WTC11 (cell line): ENCODE measurements at regions not wholly inside any gene's neighbourhood (a gene's known extent, or its start where the extent isn't known, plus 50 kb on each side); places are given as distances from the start of the nearest gene placed in this dataset.

ENCODE experiments used
- ATAC-seq: fragments of 200-7000 bp; cut with Tn5 transposase; 2 replicates; pipeline ENCODE4 v1.10.0; 2021; ENCODE audit warnings: mild to moderate bottlenecking, moderate library complexity
- CTCF ChIA-PET: fragments of 300-600 bp; sonication (Branson Sonifier 250); formaldehyde crosslinking; loops from one replicate; lab custom pipeline; 2021; ENCODE audit warnings: antibody characterized with exemption; lab: Charles Lee
- POLR2A ChIA-PET: fragments of 350-600 bp; sonication (Branson Sonifier 250); formaldehyde crosslinking; loops from one replicate; lab custom pipeline; 2021; ENCODE audit warnings: antibody characterized with exemption; lab: Charles Lee
- DNase-seq: peaks from one replicate; pipeline ENCODE4 v3.0.0; 2021; ENCODE audit warnings: low spot score
- H3K27ac Mint-ChIP-seq: 2 replicates; pipeline ENCODE4 v1.8.0; 2021; ENCODE audit warnings: mixed read lengths
- H3K27me3 Mint-ChIP-seq: 2 replicates; pipeline ENCODE4 v1.8.0; 2021; ENCODE audit warnings: low read depth, mild to moderate bottlenecking, moderate library complexity, mixed read lengths
- H3K36me3 Mint-ChIP-seq: 2 replicates; pipeline ENCODE4 v1.8.0; 2021; ENCODE audit warnings: mixed read lengths
- H3K4me1 Mint-ChIP-seq: 2 replicates; pipeline ENCODE4 v1.8.0; 2022; ENCODE audit warnings: mixed read lengths
- H3K4me3 Mint-ChIP-seq: 2 replicates; pipeline ENCODE4 v1.8.0; 2021; ENCODE audit warnings: mild to moderate bottlenecking, moderate library complexity, mixed read lengths
- H3K9me3 Mint-ChIP-seq: 2 replicates; pipeline ENCODE4 v1.8.0; 2021; ENCODE audit warnings: mixed read lengths
- ATF3 ChIP-seq: sonication (generic); formaldehyde crosslinking; conservative IDR thresholded peaks from 2 replicates; pipeline ENCODE4 v1.8.1; 2022; ENCODE audit warnings: mild to moderate bottlenecking, missing genetic modification reagents
- ATF6 ChIP-seq: sonication (generic); formaldehyde crosslinking; IDR thresholded peaks from 2 replicates; pipeline ENCODE4 v1.8.1; 2023; ENCODE audit warnings: mild to moderate bottlenecking, missing genetic modification reagents
- CBFB ChIP-seq: sonication (generic); formaldehyde crosslinking; IDR thresholded peaks from 2 replicates; pipeline ENCODE4 v1.8.1; 2022; ENCODE audit warnings: mild to moderate bottlenecking, low read depth, missing genetic modification reagents
- E2F5 ChIP-seq: sonication (generic); formaldehyde crosslinking; IDR thresholded peaks from 2 replicates; pipeline ENCODE4 v1.8.1; 2022; ENCODE audit warnings: mild to moderate bottlenecking, moderate library complexity, missing genetic modification reagents
- FOXJ3 ChIP-seq: sonication (generic); formaldehyde crosslinking; IDR thresholded peaks from 2 replicates; pipeline ENCODE4 v1.9.0; 2021; ENCODE audit warnings: missing genetic modification reagents, mild to moderate bottlenecking, borderline replicate concordance
- FOXP1 ChIP-seq: sonication (generic); formaldehyde crosslinking; IDR thresholded peaks from 2 replicates; pipeline ENCODE4 v1.8.0; 2022; ENCODE audit warnings: missing genetic modification reagents, mild to moderate bottlenecking, moderate library complexity, borderline replicate concordance
- MAX ChIP-seq: sonication (generic); formaldehyde crosslinking; IDR thresholded peaks from 2 replicates; pipeline ENCODE4 v1.8.0; 2022; ENCODE audit warnings: mild to moderate bottlenecking, missing genetic modification reagents
- MXD4 ChIP-seq: fragments of 250-450 bp; sonication (Bioruptor Pico); IDR thresholded peaks from 2 replicates; pipeline ENCODE4 v1.8.0; 2021; ENCODE audit warnings: mild to moderate bottlenecking, moderate library complexity, borderline replicate concordance
- MYBL2 ChIP-seq: sonication (generic); formaldehyde crosslinking; IDR thresholded peaks from 2 replicates; pipeline ENCODE4 v1.8.1; 2023; ENCODE audit warnings: mild to moderate bottlenecking, moderate library complexity, missing genetic modification reagents
- NFATC4 ChIP-seq: fragments of 250-450 bp; sonication (Bioruptor Pico); IDR thresholded peaks from 2 replicates; pipeline ENCODE4 v1.9.0; 2021; ENCODE audit warnings: mild to moderate bottlenecking
- NR3C1 ChIP-seq: sonication (generic); formaldehyde crosslinking; conservative IDR thresholded peaks from 2 replicates; pipeline ENCODE4 v1.8.1; 2023; ENCODE audit warnings: low read depth, mild to moderate bottlenecking, missing genetic modification reagents
- PRDM15 ChIP-seq: sonication (generic); formaldehyde crosslinking; IDR thresholded peaks from 2 replicates; pipeline ENCODE4 v1.8.0; 2022; ENCODE audit warnings: missing genetic modification reagents
- PREB ChIP-seq: sonication (generic); formaldehyde crosslinking; IDR thresholded peaks from 2 replicates; pipeline ENCODE4 v1.8.1; 2022; ENCODE audit warnings: mild to moderate bottlenecking, missing genetic modification reagents, moderate library complexity, borderline replicate concordance
- RELA ChIP-seq: sonication (generic); formaldehyde crosslinking; IDR thresholded peaks from 2 replicates; pipeline ENCODE4 v1.8.1; 2022; ENCODE audit warnings: missing genetic modification reagents, mild to moderate bottlenecking, borderline replicate concordance
- SMAD3 ChIP-seq: sonication (generic); formaldehyde crosslinking; IDR thresholded peaks from 2 replicates; pipeline ENCODE4 v1.8.0; 2022; ENCODE audit warnings: missing genetic modification reagents, mild to moderate bottlenecking, borderline replicate concordance
- TEAD4 ChIP-seq: sonication (generic); formaldehyde crosslinking; IDR thresholded peaks from 2 replicates; pipeline ENCODE4 v1.8.0; 2022; ENCODE audit warnings: mild to moderate bottlenecking, missing genetic modification reagents
- TP53 ChIP-seq: sonication (generic); formaldehyde crosslinking; IDR thresholded peaks from 2 replicates; pipeline ENCODE4 v1.8.1; 2023; ENCODE audit warnings: mild to moderate bottlenecking, missing genetic modification reagents
- ZNF232 ChIP-seq: sonication (generic); formaldehyde crosslinking; IDR thresholded peaks from 2 replicates; pipeline ENCODE4 v1.8.0; 2022; ENCODE audit warnings: mild to moderate bottlenecking, missing genetic modification reagents
- ZNF532 ChIP-seq: fragments of 250-450 bp; sonication (Bioruptor Pico); IDR thresholded peaks from 2 replicates; pipeline ENCODE4 v1.9.0; 2021; ENCODE audit warnings: mild to moderate bottlenecking, borderline replicate concordance

GRCh38 chr7:11934796-11935195, 102.8 kb upstream of the THSD7A start:
- TF ChIP-seq TEAD4: no peak
- TF ChIP-seq PREB (CRISPR knock-in tag): no peak
- TF ChIP-seq ATF3: no peak
- Mint-ChIP-seq H3K9me3 (no peaks in the 10 kb centered on the region), H3K4me3 (no peak overlapping the region), H3K27me3 (no peaks in the 10 kb centered on the region), H3K27ac (no peak overlapping the region), H3K4me1 (no peaks in the 10 kb centered on the region), H3K36me3 (no peaks in the 10 kb centered on the region)
- ChIA-PET POLR2A (no interaction called here), CTCF (no interaction called here)
- DNase-seq: no peak
- ATAC-seq: no peak

GRCh38 chr7:11935905-11936304, 103.9 kb upstream of the THSD7A start:
- TF ChIP-seq NFATC4 (no peak), E2F5 (CRISPR knock-in tag) (no peak), FOXP1 (no peak), PRDM15 (no peak), ZNF532 (CRISPR knock-in tag) (no peak), RELA (CRISPR knock-in tag) (no peak), CBFB (CRISPR knock-in tag) (no peak), TP53 (CRISPR knock-in tag) (no peak), MXD4 (CRISPR knock-in tag) (no peak), FOXJ3 (CRISPR knock-in tag) (no peak)
- ATAC-seq: no peak
- Mint-ChIP-seq H3K4me1 (no peaks in the 10 kb centered on the region), H3K27me3 (no peaks in the 10 kb centered on the region), H3K36me3 (no peaks in the 10 kb centered on the region), H3K27ac (no peak overlapping the region), H3K4me3 (no peak overlapping the region), H3K9me3 (no peaks in the 10 kb centered on the region)
- ChIA-PET CTCF (no interaction called here), POLR2A (no interaction called here)
- no peak for DNase-seq

GRCh38 chr7:11946794-11947193, 114.8 kb upstream of the THSD7A start:
- Mint-ChIP-seq H3K4me1 (0 out of 2 replicates have a peak, but pooled peaks cover 4% of the 10 kb centered on the region), H3K36me3 (peaks cover 11% of the 10 kb centered on the region), H3K27me3 (no peaks in the 10 kb centered on the region; the same call in 1 of the 2 replicates), H3K4me3 (no peak overlapping the region), H3K9me3 (peaks cover 53% of the 10 kb centered on the region), H3K27ac (no peak overlapping the region)
- ATAC-seq (no peak), DNase-seq (no peak)
- ChIA-PET POLR2A (no interaction called here), CTCF (no interaction called here)
- TF ChIP-seq ATF6 (CRISPR knock-in tag): no peak
- TF ChIP-seq ZNF232 (CRISPR knock-in tag): no peak
- no peak for TF ChIP-seq NFATC4
- no peak for TF ChIP-seq SMAD3
- no peak for TF ChIP-seq TP53 (CRISPR knock-in tag)
- TF ChIP-seq NR3C1 (CRISPR knock-in tag): no peak
- no peak for TF ChIP-seq MAX
- no peak for TF ChIP-seq MYBL2 (CRISPR knock-in tag)
